HG03108 (cell line): ENCODE measurements at regions not wholly inside any gene's neighbourhood (a gene's known extent, or its start where the extent isn't known, plus 50 kb on each side); places are given as distances from the start of the nearest gene placed in this dataset.
A peak's percentile ranks its signal among the peaks of the same experiment; 100 is the strongest.

Source experiments
- ATAC-seq: cut with Tn5 transposase; IDR thresholded peaks from one replicate; pipeline ENCODE4 v1.9.1; 2021; ENCODE audit warnings: moderate library complexity; ENCODE audit not compliant: unreplicated experiment

DNA sequence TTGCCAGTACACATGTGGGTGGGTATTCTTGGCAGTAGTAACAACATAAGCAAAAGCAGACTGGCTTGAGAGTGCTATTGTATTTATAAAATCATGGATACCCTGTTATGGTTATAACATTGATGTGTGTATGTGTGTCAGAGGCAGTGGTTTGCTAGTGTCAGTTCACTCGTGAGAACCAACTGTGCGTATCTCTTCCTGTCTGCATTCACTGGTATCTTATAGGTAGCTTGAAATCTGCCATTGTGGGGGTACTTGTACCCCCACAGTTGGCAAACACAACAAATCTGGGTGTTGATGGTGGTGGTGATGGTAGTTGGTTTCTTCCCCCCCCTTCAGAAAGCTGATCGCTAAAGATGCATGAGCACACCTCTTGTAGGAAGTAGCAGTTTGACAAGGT is 355.8 kb upstream of the SATB1 start:
- no peak for ATAC-seq

DNA sequence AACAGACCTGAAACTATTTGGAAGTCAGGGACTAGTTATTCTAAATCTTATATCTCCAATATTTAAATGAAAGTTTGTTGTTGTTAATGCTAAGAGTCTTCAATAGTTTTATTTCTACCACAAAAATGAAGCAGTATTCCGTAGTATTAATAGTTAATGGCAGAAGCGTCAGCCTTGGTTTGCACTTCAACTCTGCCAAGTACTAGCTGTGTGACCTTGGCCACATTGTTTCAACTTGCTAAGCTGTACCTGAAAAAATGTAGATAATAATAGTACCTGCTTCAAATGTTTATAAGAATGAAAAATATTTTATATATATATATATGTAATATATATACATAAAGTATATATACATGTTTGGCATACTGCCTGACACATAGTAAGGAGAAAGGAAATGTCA is 354.6 kb upstream of the SATB1 start:
- no peak for ATAC-seq

DNA sequence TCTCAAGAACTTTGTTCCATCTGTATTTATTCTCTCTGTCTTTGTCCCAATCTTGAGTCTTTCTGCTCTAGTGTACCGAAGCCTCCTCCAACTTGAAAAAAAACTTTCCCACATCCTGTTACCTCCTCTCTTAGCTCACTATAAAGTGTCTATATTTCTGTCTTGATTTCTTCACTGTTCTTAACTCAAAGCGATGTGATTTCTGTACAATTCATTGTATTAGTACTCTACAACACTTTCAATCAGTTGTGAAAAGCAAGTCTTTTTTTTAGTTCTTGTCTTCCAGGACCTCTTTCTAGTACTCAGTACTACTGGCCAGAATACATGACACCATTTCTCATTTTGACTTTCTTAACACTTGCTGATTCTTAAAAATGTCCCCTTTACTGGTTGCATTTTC is 353.5 kb upstream of the SATB1 start:
- no peak for ATAC-seq

DNA sequence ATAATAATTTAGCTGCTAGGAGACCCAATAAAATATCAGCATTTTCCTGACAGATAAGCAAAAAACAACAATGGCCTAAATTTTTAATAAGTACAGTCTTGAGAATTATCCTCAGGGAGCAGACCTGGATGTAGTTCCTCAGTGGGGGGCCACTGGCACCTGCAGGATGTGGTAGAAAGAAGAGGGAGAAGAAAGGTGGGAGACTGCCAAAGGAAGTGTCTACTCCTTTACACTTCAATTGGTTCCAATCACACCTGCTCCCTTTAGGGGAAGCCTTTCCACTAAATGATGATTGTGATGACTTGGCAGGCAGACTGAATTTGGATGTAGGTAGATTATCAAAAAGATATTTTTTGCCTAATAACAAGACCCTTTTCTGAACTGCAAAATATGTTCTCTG is 353.0 kb upstream of the SATB1 start:
- no peak for ATAC-seq

DNA sequence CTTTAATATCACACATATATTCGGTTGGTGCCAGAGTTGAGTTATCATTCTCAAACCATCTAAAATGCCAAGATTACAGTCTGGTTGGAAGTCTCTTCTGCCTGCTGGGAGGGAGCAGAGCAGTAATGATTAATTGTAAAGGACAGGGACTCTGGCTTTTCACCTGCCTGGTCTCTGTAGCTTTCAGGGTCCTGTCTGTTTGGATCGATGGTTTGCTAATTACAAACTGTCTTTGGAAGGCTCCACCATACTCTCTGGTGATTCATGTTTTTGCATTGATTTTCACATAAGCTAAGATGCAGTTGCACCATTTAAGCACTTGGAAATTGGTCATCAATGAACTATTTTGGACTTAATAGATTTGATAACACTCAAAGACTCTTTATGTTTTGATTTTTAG is 350.4 kb upstream of the SATB1 start:
- no peak for ATAC-seq

DNA sequence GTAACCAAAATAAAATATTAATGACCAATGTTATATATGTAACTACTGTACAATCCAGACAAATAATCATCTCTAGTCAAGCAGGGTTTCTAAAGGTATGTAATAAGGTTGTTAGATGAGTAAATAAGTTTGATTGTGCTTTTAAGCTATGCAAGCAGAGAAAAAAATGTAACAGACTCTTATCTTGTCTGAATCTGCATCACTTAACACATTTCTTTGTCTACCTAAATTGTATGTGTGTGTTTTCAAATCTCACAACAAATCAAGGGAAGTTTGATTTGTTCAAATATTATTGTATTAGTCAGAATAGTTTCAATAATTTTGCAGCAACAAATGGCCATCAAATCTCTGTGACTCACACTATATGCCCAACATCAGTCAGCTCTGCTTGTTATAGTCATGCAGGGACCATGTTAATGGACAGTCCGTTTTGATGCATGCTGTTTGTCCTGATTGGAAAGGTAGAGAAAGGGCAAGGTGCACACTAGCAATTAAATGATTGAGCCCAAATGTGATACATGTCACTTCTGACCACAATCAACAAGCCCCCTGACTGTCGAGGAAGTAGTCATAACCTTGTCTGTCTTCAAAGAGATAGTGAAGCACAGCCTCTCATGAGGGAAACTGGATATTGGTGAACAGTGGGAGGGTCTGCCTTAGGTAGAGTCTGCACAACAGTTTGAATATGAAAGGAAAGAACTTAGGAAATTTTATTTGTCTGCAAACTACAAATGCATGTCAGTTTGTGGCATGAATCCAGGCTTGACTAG is 349.4 kb upstream of the SATB1 start:
- ATAC-seq: no peak

DNA sequence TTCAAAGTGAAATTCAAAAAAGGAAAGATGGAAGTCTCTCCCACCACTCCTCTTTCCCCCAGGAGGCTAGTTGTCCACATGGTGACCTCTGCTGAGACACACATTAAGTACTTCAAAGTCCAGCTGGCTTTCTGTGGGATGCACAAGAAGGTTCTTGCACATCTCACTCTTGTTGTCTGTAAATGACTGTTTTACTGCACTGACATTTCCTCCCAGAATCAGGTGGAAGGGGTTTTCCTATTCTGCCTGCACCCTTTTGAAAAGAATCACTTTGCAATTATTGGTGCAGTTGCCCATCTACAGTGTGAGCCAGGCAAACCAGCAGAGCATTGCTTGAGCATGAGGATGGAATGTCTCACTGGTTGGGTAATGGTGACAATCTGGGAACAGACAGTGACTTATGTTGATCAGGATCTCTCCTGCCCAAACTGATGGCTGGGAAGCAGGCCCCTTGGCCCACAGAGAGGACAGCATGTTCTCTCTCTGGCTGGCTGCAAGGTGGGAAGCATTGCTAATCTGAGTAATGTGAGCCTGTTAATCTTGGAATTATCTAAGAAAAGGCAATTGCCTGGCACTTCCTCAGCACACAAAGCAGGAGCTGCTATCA is 347.7 kb upstream of the SATB1 start:
- ATAC-seq: no peak

DNA sequence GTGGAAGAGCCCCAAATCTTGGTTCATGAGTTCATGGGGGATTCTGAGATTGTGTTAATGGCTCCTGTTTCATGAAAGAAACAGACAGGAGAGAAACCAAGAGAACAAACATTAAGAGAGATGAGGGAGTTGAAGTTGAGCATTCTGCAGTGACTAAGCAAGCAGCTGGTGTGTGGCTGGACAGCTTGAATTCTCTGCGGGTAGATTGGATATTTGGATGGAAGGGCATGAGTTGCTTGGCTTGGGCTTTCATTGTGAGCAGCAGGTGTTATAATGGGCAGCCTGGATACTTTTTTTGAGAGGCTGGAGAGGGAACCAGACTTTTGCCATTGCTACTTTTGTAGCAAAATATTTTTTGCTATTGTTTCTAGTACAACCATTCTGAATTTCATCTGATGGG is 346.8 kb upstream of the SATB1 start:
- ATAC-seq: no peak

DNA sequence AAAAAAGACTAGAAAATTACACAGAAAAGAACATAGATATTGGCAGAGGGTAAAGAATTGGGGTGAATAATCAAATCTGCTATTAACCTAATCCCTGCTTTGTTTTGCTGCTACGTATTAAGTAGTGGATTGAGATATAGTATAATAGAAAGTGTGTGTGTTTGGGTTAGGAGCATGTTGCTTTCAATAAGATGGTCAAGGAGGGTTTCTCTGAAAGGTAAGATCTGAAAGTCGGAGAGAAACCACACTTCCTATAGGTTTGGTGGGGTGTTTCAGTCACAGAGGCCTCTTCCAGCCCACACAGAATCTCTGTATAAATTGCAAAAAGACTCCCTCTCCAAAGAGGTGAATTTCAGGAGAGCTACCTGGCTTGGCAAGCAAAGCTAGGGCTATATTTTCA is 345.7 kb upstream of the SATB1 start:
- ATAC-seq: no peak

DNA sequence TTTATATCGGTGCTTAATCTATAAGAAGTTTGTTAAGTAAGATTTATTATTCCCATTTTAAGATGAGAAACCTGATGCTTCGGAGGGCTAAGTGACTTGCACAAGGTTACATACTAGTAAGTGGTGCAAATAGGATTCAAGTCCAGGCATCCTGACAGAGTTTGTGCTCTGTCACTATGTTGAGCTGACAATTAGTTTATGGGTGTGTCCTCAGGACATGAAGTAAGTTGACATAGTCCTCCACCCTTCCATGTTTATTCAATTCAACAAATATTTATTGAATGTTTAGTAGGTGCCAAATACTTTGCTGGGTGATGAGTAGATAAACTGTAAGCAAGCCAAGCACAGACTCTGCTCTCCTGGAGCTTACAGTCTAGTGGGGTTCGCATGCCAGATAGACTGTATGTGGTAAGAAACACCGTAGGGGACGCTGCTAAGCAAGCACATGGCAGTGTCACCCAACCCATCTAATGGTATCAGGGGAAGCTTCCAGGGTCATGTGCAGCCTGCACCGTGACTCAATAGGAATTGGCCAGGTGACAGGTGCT is 342.7 kb upstream of the SATB1 start:
- no peak for ATAC-seq

DNA sequence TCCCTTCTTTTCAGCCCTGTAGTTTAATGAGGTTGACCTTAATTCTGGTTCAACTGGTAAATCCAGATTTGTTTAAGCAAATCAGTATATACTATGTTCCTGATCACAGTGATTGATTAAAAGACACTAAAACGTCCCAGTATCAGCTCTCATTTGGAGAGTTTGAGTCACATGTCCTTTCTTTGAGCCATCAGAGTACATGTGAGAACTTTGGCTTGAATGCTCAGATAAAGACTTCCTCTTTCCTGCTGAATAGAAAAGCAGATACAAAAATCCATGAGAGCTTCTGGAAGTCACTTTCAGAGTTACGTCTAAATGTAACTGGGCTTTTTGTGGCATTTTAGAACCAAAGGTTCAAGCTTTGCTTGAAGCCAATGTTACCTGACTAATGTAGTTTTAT is 341.8 kb upstream of the SATB1 start:
- ATAC-seq: no peak

DNA sequence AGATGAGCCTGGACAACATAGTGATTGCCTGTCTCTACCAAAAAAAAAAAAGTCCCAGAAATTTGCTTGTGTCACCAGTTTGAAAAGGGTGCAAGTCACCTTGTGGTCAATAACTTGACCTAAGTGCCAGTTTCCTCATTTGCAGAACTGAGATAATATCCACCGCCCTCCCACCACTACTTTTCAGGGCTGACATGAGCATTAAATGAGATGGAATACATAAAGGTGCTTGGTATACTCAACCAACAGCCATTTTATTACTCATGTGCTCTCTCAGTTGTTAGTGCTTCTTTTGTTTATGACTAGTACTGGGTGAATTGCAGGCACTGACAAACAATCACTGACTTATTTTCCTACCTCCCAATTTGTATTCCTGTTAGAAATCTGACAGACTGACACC is 340.5 kb upstream of the SATB1 start:
- no peak for ATAC-seq

DNA sequence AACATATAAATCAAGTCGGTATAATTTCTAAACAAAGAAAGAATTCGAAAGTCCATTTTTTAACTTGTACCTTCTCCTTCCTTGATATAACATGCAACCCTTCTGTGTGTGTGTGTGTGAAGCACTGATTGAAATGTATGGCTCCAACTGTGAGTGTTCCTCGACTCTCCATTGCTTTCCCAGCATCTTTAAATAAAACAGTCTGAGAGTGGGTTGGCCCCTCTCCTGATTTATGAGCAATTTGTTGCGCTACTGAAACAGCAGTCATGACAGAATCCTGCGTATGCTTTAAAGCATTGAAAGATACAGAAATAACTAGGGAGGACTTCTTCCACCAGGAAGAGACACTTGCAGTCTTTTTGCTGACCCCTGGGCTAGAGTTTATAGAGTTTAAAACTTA is 340.0 kb upstream of the SATB1 start:
- no peak for ATAC-seq

DNA sequence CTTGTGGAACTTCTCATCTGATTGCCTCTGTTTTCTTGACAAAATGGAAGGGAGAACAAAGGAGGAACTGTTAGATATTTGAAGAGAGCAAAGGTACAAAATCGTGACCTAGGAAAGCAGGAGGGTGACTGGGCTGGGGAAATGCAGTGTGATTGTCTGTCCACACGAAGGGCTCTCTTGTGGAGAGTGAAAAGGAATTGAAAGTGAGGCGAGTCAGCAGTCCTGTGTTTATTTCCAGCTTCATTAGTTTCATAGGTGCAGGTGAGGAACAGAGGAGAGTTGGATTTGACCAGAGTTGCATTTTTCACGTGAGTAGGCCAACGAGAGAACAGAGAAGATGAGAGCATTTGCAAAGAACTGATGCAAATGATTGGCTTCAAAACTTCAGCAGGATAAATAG is 336.4 kb upstream of the SATB1 start:
- ATAC-seq: no peak

DNA sequence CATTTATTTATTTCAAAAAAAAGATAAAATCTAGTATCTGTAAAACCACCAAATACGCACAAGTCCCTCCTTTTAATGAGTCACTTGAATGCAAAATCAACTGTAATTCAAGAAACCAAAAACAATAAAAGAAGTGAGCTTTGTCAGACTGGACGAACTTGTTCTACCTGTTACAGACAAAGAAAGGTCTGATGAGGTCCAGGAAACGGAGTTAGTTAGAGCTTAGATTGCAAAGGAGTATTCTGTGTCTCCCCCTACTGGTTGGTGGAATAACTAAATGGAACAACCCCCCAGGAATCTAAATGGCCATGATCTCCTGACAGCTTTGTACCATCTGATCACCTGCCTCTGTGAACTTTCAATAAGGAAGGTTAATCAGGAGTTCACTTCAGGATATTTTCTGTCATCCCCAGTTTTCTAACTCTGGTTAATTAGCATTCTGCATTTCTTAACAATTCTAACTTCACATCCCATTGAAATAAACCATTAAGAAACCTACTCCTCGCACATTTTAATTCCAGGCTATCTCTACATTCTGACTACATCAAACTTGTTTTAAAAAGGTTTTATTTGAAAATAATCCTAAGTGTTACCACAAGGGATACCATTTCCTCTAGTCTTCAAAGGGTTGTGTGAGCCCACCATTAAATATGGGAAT is 333.0 kb upstream of the SATB1 start:
- ATAC-seq: peak; percentile 87

DNA sequence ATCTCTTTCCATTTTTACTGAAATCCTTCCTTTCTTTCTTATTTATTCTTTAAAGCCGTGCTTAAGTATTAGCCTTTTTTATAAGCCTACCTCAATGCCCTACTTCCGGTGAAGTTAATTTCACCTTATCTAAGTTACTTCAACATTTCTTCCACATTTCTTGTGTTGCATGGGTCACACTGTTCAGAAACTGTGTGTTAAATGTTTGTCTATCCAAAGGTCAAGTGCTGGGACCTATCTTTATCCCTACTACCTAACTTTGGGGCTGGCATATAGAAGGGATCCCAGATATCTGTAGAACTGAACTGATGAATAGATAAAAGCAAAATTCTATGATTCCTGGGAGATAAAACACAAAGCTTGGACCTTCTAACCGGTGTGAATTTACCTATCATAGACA is 332.3 kb upstream of the SATB1 start:
- no peak for ATAC-seq

DNA sequence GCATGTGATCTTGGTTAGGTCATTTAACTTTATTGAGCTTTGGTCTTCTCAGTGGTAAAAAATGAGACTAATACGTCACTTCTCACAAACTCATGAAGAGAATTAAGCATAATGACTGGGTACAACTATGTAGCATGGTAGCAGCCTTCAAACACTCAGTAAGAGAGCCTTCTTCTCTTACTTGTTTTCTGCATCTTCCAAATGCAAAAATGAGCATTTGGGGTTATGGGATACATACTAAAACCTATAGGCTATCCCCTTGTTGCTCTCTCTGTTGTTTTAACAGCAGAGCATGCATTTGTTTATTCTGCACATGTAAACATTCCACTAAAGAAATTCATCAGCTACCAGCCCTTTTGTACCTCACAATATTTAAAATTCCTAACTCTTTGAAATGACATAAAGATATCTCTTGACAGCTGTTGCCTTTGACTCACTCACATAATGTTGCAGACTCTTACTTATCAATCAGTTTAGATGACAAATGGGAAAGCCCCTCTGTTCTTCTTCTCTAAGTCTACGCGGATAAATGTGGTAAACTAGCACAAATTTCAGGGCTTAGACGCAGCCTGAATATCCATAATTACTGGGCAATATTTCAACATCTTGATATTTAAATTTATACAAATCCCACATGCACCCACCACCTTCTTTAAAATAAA is 327.3 kb upstream of the SATB1 start:
- ATAC-seq: no peak

DNA sequence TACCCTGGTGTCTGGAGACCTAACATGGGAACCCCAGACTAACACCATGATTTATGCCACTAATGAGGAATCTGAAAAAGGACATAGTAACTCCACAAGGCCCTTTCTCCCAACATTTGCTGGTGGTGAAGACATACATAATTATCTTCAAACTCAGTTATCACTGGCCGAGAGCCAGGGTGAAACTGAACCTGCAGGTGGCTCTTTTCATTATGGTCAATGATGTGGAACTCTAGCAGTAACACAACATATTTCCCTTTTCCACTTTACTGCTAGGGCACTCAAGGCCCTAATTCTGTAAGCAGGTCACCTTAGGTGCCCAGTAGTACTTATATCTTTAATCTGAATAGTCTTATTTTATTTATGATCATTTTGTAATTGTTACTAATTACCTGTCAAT is 326.4 kb upstream of the SATB1 start:
- ATAC-seq: no peak

DNA sequence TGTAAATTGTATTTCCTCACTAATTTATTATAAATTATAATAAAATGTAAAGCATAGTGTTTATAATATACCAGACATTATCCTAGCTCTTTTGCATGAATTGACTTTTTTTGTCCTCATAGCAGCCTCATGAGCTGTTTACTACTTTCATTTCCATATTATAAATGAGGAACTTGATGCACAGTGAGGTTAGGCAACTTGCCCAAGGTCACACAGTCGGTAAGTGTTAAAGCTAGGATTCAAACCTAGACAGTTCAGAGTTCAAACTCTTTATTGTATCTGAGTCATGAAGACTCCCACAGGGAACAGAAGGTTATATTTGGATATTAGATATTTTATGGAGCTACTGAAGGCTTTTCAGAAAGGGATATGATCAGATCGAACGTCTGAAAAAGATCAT is 322.2 kb upstream of the SATB1 start:
- ATAC-seq: no peak

DNA sequence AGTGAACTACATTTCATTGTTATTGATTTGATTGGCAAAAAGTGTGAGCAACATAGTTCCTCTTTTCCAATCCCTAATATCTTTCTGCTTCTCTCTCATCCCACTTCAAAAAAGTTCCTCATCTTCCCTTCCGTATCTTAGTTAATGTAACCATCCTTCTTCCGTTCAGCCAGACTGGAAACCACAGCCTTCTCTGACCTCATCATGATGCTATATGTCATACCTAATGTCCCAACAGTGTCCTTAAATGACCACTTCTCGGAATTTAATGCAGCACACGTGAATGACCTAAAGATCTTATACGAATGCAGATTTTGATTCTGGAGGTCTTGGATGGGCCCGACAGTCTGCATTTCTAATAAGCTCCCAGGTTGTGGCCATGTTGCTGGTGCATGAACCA is 320.3 kb upstream of the SATB1 start:
- no peak for ATAC-seq

DNA sequence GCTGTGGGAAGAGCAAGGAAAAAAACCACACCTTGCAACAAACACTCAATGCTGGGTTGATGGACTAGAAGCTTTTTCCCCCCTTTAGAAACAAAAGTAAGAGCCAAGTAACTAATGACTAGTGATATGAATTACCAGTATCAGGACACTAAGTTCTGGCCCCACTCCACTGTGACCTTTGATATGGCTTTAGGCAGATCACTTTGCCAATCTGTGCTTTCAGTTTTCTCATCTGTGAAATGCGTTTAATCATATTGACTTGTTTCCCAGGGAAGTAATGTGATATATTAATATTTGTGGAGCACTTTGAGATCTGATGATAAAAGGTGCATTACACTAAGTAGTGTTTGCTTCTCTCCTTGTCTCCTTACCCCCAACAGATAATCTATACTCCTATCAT is 319.3 kb upstream of the SATB1 start:
- ATAC-seq: no peak

DNA sequence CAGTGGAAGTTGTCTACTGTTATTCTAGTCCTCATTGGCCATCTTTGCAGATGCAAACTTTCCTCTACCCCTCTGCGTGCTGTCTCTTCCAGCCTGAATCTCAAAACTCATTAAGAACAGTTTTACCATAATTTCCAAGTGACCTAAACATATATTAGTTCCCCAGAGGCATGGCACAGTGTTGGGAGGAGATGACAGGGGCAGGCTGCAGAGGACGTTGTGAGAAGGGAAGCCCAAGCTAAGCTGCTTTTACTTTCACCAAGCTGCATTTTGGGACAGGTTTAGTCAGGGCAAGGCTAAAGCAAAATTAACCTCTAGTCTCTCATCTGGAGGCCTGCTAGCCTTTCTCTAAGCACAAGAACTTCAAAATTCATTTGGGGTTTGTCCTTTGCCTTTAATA is 318.6 kb upstream of the SATB1 start:
- no peak for ATAC-seq
